Heart left ventricle (tissue), 13 donors: ENCODE measurements at regions not wholly inside any gene's neighbourhood (a gene's known extent, or its start where the extent isn't known, plus 50 kb on each side); places are given as distances from the start of the nearest gene placed in this dataset.

Experiments used
- CTCF ChIP-seq, 12 donors: fragments of 200-600 bp; sonication (generic) in 4 of 12; IDR thresholded peaks; one replicate each; pipeline versions ENCODE4 v1.5.0 to v1.8.0; 2018 to 2022; ENCODE audit warnings: antibody characterized with exemption in 12 of 12, mild to moderate bottlenecking in 5 of 12
- POLR2A ChIP-seq, 2 donors: fragments of 450-650 bp; IDR thresholded peaks; one replicate each; pipeline ENCODE4 v1.6.1; 2017; ENCODE audit warnings: antibody characterized with exemption in 2 of 2, mild to moderate bottlenecking in 2 of 2, moderate library complexity in 2 of 2
- donor health status: ischemic (EF 13 %, LVEDD 7.1; RV severe dilation, severe dysfunction).
- donor health status: DM: no; HTN: yes; CAD: no.
- donor health status: DM: no; HTN: no; CAD: no.
- donor health status: ischemic (EF 25% LVEDD 6.9; RV normal size, moderate dysfunction).
- donor health status: ischemic (EF 25% LVEDD 5.7; RV mildly dilated, moderate dysfunction).
- donor health status: ischemic (EF 35%, LVEDD 5.7; RV mildly dilated, moderate dysfunction).
- donor health status: nonischemic (EF 11% LVEDD 7.7; RV severe dilation, severe dysfunction).
- donor health status: DM: yes; HTN: yes; CAD: no.
- donor health status: PGD.
- donor health status: ischemic (EF 29% LVEDD 5.4; RV normal size, mild dysfunction).
- donor health status: nonischemic (EF 23%, LVEDD 6.1; RV moderate dilation, normal function).

DNA sequence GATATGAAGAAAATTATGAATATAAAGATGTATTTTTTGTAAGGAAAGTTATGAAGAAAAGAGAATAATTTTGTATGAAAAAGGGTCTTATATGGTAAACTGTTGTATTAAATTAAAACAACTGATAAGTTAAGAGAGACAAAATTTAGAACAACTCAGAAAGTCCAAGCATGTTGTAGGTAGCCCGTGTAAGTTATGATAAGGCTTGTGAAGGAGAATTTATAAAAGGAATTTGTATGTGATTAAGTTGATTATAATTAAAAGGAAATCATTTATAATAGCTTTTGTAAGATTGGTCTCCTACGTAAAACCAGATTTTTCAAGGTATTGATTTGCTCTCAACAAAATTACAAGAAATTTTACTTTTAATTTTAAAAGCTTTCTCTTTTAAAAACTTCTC, 1579.3 kb downstream of the HACE1 start:
- TF ChIP-seq CTCF (IDR thresholded peaks at IDR 0.05) (no peak), POLR2A (IDR thresholded peaks at IDR 0.05) (no peak)
